Prostate gland (tissue), 2 donors: ENCODE measurements at regions not wholly inside any gene's neighbourhood (a gene's known extent, or its start where the extent isn't known, plus 50 kb on each side); places are given as distances from the start of the nearest gene placed in this dataset.

Source experiments
- CTCF ChIP-seq, 4 experiments: fragments of 200-600 bp in 2 of 4; fragments of 450-650 bp in 2 of 4; sonication (generic) in 2 of 4; IDR thresholded peaks; 1 replicate in 3 of 4; 2 replicates in 1 of 4; pipeline ENCODE4 v1.5.1; 2016 to 2019; ENCODE audit warnings: antibody characterized with exemption in 4 of 4, mild to moderate bottlenecking in 2 of 4, moderate library complexity in 2 of 4
- POLR2AphosphoS5 ChIP-seq: sonication (generic); formaldehyde crosslinking; IDR thresholded peaks from one replicate; pipeline ENCODE4 v1.6.1; 2017; ENCODE audit warnings: antibody characterized with exemption

GRCh38 chr6:112846681-112847080 lies 499.6 kb downstream of the RFPL4B start:
- TF ChIP-seq CTCF (IDR thresholded peaks at IDR 0.05) = no peak
- TF ChIP-seq POLR2AphosphoS5 = no peak
